Lower leg skin (tissue), 3 donors: ENCODE measurements at regions not wholly inside any gene's neighbourhood (a gene's known extent, or its start where the extent isn't known, plus 50 kb on each side); places are given as distances from the start of the nearest gene placed in this dataset.
"Not testable (repeated sequence)": the region's sequence is repeated elsewhere in the genome, so short reads cannot be mapped to it uniquely, and the experiment has no call there.

Experiments used
- CTCF ChIP-seq, 3 donors: fragments of 450-650 bp; IDR thresholded peaks; one replicate each; pipeline ENCODE4 v1.5.1; 2016; ENCODE audit warnings: antibody characterized with exemption in 3 of 3, mild to moderate bottlenecking in 3 of 3, moderate library complexity in 2 of 3
- POLR2A ChIP-seq, 2 donors: fragments of 450-650 bp; IDR thresholded peaks; one replicate each; pipeline ENCODE4 v1.6.1; 2016 to 2017; ENCODE audit warnings: antibody characterized with exemption in 2 of 2, mild to moderate bottlenecking in 1 of 2, moderate library complexity in 1 of 2

GRCh38 chr21:15477773-15478172 lies 252.0 kb upstream of the USP25 start:
- TF ChIP-seq CTCF, POLR2A (IDR thresholded peaks at IDR 0.05): not testable (repeated sequence)
